ENCODE measurements at regions not wholly inside any gene's neighbourhood (a gene's known extent, or its start where the extent isn't known, plus 50 kb on each side); places are given as distances from the start of the nearest gene placed in this dataset.

DNA sequence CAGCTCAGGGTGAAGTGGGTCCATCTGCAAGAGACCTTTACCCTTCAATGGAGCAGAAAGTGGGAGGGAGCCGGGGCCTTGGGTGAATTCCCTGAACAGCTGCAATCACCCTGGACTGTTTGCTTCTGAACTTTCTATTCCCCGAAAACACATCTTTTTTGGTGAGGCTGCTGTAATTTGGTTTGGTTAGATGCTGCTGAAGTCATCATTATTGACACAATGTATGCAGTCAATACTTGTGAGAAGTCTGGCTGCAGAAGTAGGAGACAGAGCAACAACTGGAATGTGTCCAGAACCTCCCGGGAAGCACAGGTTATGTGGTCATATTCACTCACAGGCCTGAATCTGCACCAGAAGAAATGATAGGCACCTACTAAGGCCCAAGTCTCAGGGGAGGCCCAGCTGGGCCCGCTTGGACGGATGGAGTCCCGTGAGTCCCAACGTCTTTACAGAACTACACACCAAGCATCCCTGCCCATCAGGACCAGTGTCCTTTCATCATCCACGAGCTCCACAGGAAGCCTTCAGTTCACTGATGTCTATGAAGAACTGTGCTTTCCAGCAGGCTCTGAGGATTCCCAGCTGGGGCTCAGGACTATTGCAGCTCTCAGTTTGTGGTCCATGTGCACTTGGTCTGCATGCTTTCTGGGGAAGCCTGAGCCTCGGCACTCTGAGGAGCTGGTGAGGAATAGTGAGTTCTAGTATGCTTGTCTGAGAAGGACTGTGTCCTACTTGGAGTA lies 177.6 kb downstream of the THBS2 start (continued):
- TF ChIP-seq CHD1 (IDR thresholded peaks at IDR 0.05; ENCODE audit: low read depth, low read length), result no peak

- DNase-seq, result peak; percentile 89
- Histone ChIP-seq H3K4me2 (ENCODE audit: low read depth, low read length) (peak overlapping the region; percentile 48), H4K91ac (ENCODE audit: insufficient read depth, low read depth, low read length) (peak overlapping the region; percentile 73), H2BK5ac (ENCODE audit: low read depth, low read length, poor library complexity, severe bottlenecking) (peak overlapping the region; percentile 67), H3K23ac (ENCODE audit: low read depth, low read length) (peak overlapping the region; percentile 82), H3K9me3 (ENCODE audit: control insufficient read depth, insufficient read depth, low read length) (no peaks in the 10 kb centered on the region), H3K9ac (ENCODE audit: low read depth, low read length) (peak overlapping the region; percentile 15), H4K20me1 (ENCODE audit: insufficient read depth, low read length) (no peaks in the 10 kb centered on the region), H2BK20ac (ENCODE audit: low read depth, low read length) (peak overlapping the region; percentile 78), H4K5ac (ENCODE audit: low read depth, low read length) (peak overlapping the region; percentile 52), H3K14ac (replicated peaks; ENCODE audit: low read depth, low read length) (peak overlapping the region; percentile 57), H3K4me1 (ENCODE audit: control insufficient read depth, insufficient read depth, low read length) (peaks cover 26% of the 10 kb centered on the region), H3K9me1 (ENCODE audit: insufficient read depth, low read length) (peaks cover 18% of the 10 kb centered on the region), H2BK120ac (ENCODE audit: low read depth, low read length) (peak overlapping the region; percentile 84), H4K8ac (ENCODE audit: low read depth in 2 of 2, low read length in 2 of 2) (peak overlapping the region; percentile 18 to 82; a peak in 3 of 4 replicates), H2BK15ac (ENCODE audit: low read depth, low read length) (peak overlapping the region; percentile 42; the same call in 2 of the 3 replicates), H3K27ac (ENCODE audit: insufficient read depth, low read length) (peak overlapping the region; percentile 77), H3K4ac (ENCODE audit: low read depth, low read length) (peak overlapping the region; percentile 94), H3K27me3 (ENCODE audit: control insufficient read depth, insufficient read depth, low read length) (no peaks in the 10 kb centered on the region), H3K4me3 (ENCODE audit: insufficient read depth, low read depth, low read length) (no peak overlapping the region), H2AK9ac (replicated peaks; ENCODE audit: low read depth, low read length, poor library complexity) (peak overlapping the region; percentile 51), H2AK5ac (ENCODE audit: low read depth, low read length) (peak overlapping the region; percentile 13; the same call in 1 of the 2 replicates), H3K79me1 (ENCODE audit: low read depth in 1 of 2, low read length in 2 of 2) (no peaks in the 10 kb centered on the region), H2AFZ (replicated peaks; ENCODE audit: low read length, poor library complexity) (peak overlapping the region; percentile 83), H3K56ac (ENCODE audit: extremely low read depth, insufficient read depth, low read length) (peak overlapping the region; percentile 48), H3K18ac (ENCODE audit: low read depth, low read length) (peak overlapping the region; percentile 63), H3K36me3 (ENCODE audit: control insufficient read depth, insufficient read depth, low read length) (no peaks in the 10 kb centered on the region)
- in situ Hi-C loops (cut with MboI; ENCODE audit: low sequenced_read_pairs), result no loop called here
- WGBS, 2 experiments (ENCODE audit: extremely low coverage in 2 of 2, insufficient read length in 1 of 2), result 7% methylated on average over 5 of the region's 19 CpGs; no CpG with 5 or more reads in 1 of the 2 experiments
- dilution Hi-C loops (cut with HindIII; ENCODE audit: low sequenced_read_pairs, unreplicated experiment), result no loop called here
- POLR2A ChIA-PET (ENCODE audit: unreplicated experiment), result no interaction called here
- no peak for TF ChIP-seq NFE2L2 (IDR thresholded peaks at IDR 0.05; ENCODE audit: low read depth, low read length)
- TF ChIP-seq, protein P1, sequence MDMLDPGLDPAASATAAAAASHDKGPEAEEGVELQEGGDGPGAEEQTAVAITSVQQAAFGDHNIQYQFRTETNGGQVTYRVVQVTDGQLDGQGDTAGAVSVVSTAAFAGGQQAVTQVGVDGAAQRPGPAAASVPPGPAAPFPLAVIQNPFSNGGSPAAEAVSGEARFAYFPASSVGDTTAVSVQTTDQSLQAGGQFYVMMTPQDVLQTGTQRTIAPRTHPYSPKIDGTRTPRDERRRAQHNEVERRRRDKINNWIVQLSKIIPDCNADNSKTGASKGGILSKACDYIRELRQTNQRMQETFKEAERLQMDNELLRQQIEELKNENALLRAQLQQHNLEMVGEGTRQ (IDR thresholded peaks at IDR 0.05; ENCODE audit: low read depth, low read length), result peak; percentile 85
- peak; percentile 52; the same call in 1 of the 2 replicates for TF ChIP-seq MXI1 (IDR thresholded peaks at IDR 0.05; ENCODE audit: borderline replicate concordance, low read depth, low read length)
- no peak for TF ChIP-seq ELK1 (IDR thresholded peaks at IDR 0.05; ENCODE audit: borderline replicate concordance, low read depth, low read length)
- TF ChIP-seq CHD1 (IDR thresholded peaks at IDR 0.05; ENCODE audit: low read depth, low read length), result no peak
- TF ChIP-seq CEBPB (IDR thresholded peaks at IDR 0.05; ENCODE audit: low read depth, low read length), result peak; percentile 85
- ATAC-seq (ENCODE audit: low read depth), result peak; percentile 3
- no TSS peak for BruUV-seq (replicated peaks)
- CTCF ChIA-PET, result interaction anchor here (0.6 to 1.1 kb wide), 4 partner anchors 11 to 1051 kb away, joined by 3 read pairs; no protein-coding TSS in a partner anchor
- intact Hi-C loops (cut with micrococcal nuclease), result loop anchor here (2.0 to 10.0 kb wide), 5 partner anchors 69 to 449 kb away; partner anchors contain the start of gene THBS2
Observed at GRCh38 chr6:169075211-169075914, 178.3 kb downstream of the THBS2 start.
